ENCODE measurements at regions not wholly inside any gene's neighbourhood (a gene's known extent, or its start where the extent isn't known, plus 50 kb on each side); places are given as distances from the start of the nearest gene placed in this dataset.

DNA sequence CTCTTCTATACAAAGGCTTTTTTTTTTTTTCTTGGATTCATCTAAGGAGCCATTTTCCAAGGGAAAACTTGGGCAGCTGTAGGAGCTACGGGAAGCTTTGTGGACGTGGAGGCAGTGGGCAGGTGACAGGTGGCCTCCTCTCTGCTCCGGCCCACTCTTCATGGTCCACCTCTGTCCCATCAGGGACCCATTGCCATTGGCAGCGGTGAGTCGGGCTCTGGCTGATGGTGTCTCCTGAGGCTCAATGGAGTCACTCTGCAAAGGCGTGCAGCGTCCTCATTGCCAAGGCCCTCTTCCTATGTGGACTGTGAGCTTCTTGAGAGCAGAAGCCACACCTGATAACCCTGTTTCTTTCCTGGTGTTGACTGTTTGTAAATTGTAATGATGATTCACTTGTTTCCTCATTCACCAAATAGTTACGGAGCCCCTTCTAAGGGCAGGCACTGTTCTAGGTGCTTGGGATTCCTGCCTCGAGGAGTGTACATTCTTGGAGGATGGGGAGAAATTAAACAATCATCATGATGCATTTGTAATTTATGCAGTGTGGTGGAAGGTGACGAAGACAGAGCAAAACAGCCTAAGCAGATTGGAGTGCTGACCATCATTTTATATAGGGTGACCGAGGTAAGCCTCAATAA, 240.3 kb upstream of the HS6ST1 start:
- TF ChIP-seq, protein P1, sequence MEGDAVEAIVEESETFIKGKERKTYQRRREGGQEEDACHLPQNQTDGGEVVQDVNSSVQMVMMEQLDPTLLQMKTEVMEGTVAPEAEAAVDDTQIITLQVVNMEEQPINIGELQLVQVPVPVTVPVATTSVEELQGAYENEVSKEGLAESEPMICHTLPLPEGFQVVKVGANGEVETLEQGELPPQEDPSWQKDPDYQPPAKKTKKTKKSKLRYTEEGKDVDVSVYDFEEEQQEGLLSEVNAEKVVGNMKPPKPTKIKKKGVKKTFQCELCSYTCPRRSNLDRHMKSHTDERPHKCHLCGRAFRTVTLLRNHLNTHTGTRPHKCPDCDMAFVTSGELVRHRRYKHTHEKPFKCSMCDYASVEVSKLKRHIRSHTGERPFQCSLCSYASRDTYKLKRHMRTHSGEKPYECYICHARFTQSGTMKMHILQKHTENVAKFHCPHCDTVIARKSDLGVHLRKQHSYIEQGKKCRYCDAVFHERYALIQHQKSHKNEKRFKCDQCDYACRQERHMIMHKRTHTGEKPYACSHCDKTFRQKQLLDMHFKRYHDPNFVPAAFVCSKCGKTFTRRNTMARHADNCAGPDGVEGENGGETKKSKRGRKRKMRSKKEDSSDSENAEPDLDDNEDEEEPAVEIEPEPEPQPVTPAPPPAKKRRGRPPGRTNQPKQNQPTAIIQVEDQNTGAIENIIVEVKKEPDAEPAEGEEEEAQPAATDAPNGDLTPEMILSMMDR (IDR thresholded peaks at IDR 0.05; ENCODE audit: control insufficient read depth, extremely low read depth, insufficient read depth), result no peak
- no peak overlapping the region for H3K4me3 ChIP-seq (ENCODE audit: low read depth, low read length)
- DNase-seq (ENCODE audit: low read depth), result no peak

DNA sequence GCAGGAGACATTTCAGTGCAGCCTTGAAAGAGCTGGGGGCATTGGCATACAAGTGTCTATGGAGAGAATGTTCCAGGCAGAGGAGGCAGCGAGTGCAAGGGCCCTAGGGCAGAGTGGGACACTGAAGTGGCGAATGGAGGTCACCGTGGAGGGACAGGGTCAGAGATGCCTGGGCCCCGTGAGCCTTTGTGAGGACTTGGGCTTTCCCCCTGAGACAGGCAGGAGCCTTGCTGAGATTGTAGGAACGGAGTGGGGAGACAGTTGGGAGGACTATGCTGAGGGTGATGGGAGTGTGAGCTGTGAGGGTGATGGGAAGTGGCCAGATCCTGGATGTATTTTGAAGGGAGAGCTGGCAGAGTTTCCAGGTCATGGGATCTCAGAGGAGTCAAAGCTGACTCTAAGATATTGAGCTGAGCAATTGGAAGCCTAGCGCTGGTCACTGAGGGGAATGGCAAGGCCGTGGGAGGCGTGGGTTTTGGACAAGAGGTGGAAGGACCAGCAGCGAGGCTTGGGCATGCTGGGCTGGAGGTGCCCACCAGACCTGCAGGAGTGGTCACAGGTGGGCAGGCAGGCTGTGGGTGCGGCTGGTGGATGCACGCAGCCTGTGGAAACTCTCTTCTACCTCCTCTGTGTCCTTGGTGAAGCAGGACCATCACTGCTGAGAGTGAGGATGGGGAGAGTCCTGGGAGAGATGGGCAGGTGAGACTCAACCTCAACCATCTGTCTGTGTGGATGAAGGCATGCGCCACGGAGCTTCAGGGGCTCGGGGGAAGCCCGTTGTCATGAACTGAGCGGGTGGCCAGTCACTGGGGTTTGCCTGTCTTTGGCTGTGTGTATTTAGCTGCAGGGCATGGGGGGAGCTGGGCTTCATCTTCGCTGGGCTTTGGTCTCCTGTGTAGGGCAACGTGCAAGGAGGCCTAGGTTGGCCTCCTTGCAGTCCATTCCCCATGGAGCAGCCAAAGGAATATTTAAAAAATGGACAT, 241.2 kb upstream of the HS6ST1 start:
- H3K4me3 ChIP-seq (ENCODE audit: low read depth, low read length), result no peak overlapping the region
- TF ChIP-seq, protein P1 (IDR thresholded peaks at IDR 0.05; ENCODE audit: control insufficient read depth, extremely low read depth, insufficient read depth), result no peak
- no peak for DNase-seq (ENCODE audit: low read depth)

DNA sequence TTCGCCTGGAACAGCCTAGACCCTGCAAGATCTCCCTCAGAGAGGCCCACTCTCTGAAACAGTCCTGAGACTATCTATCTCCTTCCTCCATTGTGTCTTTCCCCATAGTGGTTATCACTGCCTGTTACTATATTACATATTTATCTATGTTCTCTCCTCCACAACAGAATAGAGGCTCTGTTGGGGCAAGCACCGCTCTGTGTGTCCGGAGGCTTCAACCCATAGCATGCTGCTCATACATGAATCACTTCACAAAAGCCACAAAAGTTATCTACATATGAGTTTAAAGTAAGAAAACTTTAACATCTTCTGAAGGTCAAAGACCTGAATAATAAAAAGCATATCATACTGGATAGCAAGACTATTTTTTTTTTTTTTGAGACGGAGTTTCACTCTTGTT, 242.1 kb upstream of the HS6ST1 start:
- TF ChIP-seq, protein P1 (IDR thresholded peaks at IDR 0.05; ENCODE audit: control insufficient read depth, extremely low read depth, insufficient read depth), result no peak
- no peak overlapping the region for H3K4me3 ChIP-seq (ENCODE audit: low read depth, low read length)
- DNase-seq (ENCODE audit: low read depth), result no peak

DNA sequence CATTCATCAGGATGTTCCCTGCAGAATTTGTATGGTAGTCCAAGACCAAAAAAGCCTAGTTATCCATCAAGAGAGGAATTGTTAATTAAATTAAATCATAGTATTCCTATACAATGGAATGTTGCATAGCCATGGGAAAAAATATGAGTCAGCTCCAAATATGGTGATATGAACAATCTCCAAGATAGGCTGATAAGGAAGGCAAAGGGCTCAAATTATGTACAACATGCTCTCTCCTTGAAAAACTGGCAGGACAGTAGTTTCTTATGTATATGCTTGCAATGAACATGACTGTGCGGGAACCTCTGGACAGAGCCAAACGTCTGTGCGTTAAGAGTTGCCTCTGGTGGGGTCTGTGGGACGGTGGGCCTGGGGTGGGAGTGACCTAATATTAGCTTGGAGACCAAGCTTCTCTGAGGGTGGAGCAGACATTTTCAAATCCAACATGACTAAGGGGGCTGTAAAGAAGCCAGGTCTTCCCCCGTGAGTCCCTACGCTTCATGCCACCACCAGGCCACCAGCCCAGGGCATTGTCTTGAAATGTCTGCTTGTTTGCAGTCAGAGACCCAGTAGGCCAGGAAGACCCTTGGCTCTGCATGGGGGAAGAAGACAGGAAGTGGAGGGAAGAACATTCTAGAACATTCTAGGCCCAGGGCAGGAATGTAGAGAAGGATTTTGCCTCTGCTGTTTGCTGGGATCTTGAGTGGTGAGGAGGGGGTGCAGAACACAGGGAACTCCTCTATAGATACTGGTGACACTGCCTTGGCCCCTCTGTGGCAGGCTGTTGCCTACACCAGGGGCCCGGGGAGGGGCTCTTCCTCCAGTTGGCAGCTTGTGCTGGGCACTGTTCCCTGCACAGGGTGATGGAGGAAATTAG, 244.0 kb upstream of the HS6ST1 start:
- no peak for DNase-seq (ENCODE audit: low read depth)
- no peak overlapping the region for H3K4me3 ChIP-seq (ENCODE audit: low read depth, low read length)
- TF ChIP-seq, protein P1 (IDR thresholded peaks at IDR 0.05; ENCODE audit: control insufficient read depth, extremely low read depth, insufficient read depth), result no peak

DNA sequence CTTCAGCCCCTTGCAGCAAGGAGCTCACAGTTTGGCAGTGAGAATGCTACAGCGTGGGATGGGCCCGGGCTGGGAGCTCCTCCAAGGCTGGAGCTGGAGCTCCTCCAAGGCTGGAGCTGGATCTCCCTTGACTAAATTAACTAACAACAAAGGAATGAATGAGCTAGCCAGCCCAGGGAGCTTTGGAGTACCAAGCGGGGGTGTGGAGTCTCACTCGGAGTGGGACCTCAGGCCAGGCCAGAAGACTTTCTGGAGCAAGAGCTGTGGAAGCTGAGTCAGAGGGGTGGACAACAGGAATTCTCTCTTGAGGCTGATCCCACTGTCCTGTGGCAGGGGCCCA, 244.7 kb upstream of the HS6ST1 start:
- DNase-seq (ENCODE audit: low read depth), result no peak
- H3K4me3 ChIP-seq (ENCODE audit: low read depth, low read length), result no peak overlapping the region
- TF ChIP-seq, protein P1 (IDR thresholded peaks at IDR 0.05; ENCODE audit: control insufficient read depth, extremely low read depth, insufficient read depth), result no peak

DNA sequence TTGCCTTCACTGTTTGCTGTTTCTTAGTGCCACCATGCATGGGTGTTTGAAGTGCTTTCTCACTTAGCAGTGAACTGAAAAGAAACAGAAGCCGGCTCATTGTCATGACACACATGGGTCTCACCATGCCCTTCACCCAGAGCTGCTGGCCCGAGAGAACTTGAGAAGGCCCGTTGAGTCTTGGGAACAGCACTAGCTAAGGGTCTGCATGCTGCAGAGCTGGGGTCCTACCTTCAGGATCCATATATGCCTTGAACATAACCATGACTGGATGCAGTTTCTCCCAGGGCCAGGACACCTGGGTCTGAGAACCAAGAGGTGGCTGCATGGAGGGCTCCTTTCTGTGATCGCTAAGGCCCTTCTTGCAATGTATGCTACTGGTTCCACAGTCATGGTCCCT, 245.5 kb upstream of the HS6ST1 start:
- TF ChIP-seq, protein P1 (IDR thresholded peaks at IDR 0.05; ENCODE audit: control insufficient read depth, extremely low read depth, insufficient read depth), result no peak
- no peak overlapping the region for H3K4me3 ChIP-seq (ENCODE audit: low read depth, low read length)
- DNase-seq (ENCODE audit: low read depth), result no peak

Measured in LNCaP clone FGC (cell line).